Activated naive CD4-positive, alpha-beta T cell treated with anti-CD3 and anti-CD28 coated beads for 36 hours (primary cell): ENCODE measurements at regions not wholly inside any gene's neighbourhood (a gene's known extent, or its start where the extent isn't known, plus 50 kb on each side); places are given as distances from the start of the nearest gene placed in this dataset.
"Not testable (repeated sequence)": the region's sequence is repeated elsewhere in the genome, so short reads cannot be mapped to it uniquely, and the experiment has no call there.

Experiments used
- CTCF ChIA-PET: fragments of 350-600 bp; sonication (Branson Sonifier 250); formaldehyde crosslinking; loops from one replicate; lab custom pipeline; 2021; ENCODE audit warnings: antibody characterized with exemption; lab: Charles Lee
- DNase-seq: peaks from one replicate; pipeline ENCODE4 v3.0.0-alpha.2; 2020
- H3K27ac Mint-ChIP-seq: one replicate; pipeline ENCODE4 v1.8.0; 2021; ENCODE audit warnings: mild to moderate bottlenecking, mixed read lengths
- H3K27me3 Mint-ChIP-seq: one replicate; pipeline ENCODE4 v1.8.0; 2021; ENCODE audit warnings: low read depth, mixed read lengths
- H3K36me3 Mint-ChIP-seq: one replicate; pipeline ENCODE4 v1.8.0; 2021; ENCODE audit warnings: low read depth, mixed read lengths
- H3K4me1 Mint-ChIP-seq: one replicate; pipeline ENCODE4 v1.8.0; 2021; ENCODE audit warnings: low read depth, mixed read lengths
- H3K4me3 Mint-ChIP-seq: one replicate; pipeline ENCODE4 v1.8.0; 2021; ENCODE audit warnings: mild to moderate bottlenecking, moderate library complexity, mixed read lengths
- H3K9me3 Mint-ChIP-seq: one replicate; pipeline ENCODE4 v1.8.0; 2021; ENCODE audit warnings: mixed read lengths
- intact Hi-C: fragments of 100-400 bp; cut with micrococcal nuclease; formaldehyde crosslinking; loops from one replicate; pipeline ENCODE4 v1.15.1; 2023

DNA sequence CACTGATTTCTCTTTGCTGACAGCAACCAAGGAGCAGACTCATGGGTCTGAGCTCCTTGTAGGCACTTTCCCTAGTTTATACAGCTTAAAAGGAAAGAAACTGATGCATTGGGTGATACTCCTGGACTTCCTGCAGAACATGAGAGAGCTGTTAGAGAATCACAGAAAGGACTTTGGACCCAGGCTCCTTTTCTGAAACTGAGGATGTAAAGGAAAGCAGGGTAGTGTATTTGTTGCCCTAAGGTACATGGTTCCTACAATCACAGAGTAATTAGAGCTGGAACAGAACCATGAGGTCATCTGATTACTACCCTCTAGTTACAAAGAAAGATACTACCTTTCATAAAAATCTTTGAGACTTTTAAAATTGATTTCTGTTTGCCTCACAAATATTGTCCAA, 477.1 kb upstream of the SPTLC3 start:
- CTCF ChIA-PET, result no interaction called here
- Mint-ChIP-seq H3K36me3 (no peaks in the 10 kb centered on the region), H3K27ac (no peak overlapping the region), H3K9me3 (peaks cover 2% of the 10 kb centered on the region), H3K4me1 (no peaks in the 10 kb centered on the region), H3K4me3 (no peak overlapping the region), H3K27me3 (no peaks in the 10 kb centered on the region)
- no peak for DNase-seq
- intact Hi-C loops, result no loop called here

DNA sequence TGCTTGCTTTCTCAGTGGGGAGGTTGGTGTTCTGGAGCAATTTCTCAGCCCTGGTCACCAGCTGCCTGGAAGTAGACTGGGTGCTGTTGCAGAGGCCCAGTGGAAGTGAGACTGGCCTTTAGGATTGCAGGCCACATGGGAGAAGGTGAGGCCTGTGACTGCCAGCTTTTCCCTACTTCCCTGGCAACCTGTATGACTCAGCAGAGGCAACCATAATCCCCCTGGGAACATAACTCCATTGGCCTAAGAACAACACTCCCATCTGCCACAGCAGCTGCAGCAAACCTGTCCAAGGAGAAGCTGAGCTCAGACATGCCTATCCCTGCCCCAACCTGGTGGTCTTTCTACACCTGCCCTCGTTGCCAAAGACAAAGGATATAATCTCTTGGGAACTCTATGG, 473.5 kb upstream of the SPTLC3 start:
- no peak for DNase-seq
- CTCF ChIA-PET, result no interaction called here
- intact Hi-C loops, result no loop called here
- Mint-ChIP-seq H3K4me1 (no peaks in the 10 kb centered on the region), H3K4me3 (no peak overlapping the region), H3K9me3 (peaks cover 22% of the 10 kb centered on the region), H3K27ac (no peak overlapping the region), H3K27me3 (no peaks in the 10 kb centered on the region), H3K36me3 (no peaks in the 10 kb centered on the region)

DNA sequence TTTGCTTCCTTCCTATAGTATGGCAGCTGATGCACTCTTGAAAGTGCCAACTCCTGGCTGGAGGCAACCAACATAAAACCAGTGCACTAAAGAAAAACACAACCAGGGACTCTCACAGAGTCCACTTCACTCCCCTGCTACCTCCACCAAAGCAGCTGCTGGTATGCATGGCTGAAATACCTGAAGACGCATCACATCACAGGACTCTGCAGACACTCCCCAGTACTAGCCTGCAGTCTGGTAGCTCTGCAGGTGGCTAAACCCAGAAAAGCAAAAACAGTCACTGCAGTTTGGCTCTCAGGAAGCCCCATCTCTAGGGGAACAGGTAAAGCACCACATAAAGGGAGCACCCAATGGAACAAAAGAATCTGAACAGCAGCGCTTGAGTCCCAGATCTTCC, 473.0 kb upstream of the SPTLC3 start:
- H3K4me3 Mint-ChIP-seq, result no peak overlapping the region
- DNase-seq, result no peak
- no peaks in the 10 kb centered on the region for H3K36me3 Mint-ChIP-seq
- CTCF ChIA-PET, result no interaction called here
- no peaks in the 10 kb centered on the region for H3K4me1 Mint-ChIP-seq
- H3K27ac Mint-ChIP-seq, result no peak overlapping the region
- H3K9me3 Mint-ChIP-seq, result peaks cover 22% of the 10 kb centered on the region
- no peaks in the 10 kb centered on the region for H3K27me3 Mint-ChIP-seq
- intact Hi-C loops, result no loop called here

DNA sequence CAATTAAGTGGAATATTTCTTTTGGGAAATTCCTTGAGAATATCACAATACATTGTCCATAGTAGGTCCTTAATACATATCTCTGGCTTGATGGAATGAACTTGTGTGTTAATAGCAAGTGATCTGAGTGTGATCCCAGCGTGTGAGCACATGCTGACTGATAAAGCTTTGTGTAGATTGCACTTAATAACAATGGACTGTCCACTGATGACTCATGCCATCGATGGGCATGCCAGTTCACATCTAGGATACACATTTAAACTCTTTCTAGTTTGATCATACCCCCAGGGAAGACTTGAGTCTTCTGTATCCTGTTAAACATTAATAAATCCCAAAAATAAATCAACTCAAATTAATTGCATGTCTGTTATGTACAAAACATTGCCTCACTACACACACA, 454.3 kb upstream of the SPTLC3 start:
- no peaks in the 10 kb centered on the region for H3K9me3 Mint-ChIP-seq
- H3K36me3 Mint-ChIP-seq, result no peaks in the 10 kb centered on the region
- DNase-seq, result no peak
- intact Hi-C loops, result no loop called here
- CTCF ChIA-PET, result interaction anchor here (0.6 kb wide), 1 partner anchor 25 kb away, joined by 3 read pairs; no protein-coding TSS in a partner anchor
- no peak overlapping the region for H3K4me3 Mint-ChIP-seq
- no peak overlapping the region for H3K27ac Mint-ChIP-seq
- no peaks in the 10 kb centered on the region for H3K27me3 Mint-ChIP-seq
- no peaks in the 10 kb centered on the region for H3K4me1 Mint-ChIP-seq

DNA sequence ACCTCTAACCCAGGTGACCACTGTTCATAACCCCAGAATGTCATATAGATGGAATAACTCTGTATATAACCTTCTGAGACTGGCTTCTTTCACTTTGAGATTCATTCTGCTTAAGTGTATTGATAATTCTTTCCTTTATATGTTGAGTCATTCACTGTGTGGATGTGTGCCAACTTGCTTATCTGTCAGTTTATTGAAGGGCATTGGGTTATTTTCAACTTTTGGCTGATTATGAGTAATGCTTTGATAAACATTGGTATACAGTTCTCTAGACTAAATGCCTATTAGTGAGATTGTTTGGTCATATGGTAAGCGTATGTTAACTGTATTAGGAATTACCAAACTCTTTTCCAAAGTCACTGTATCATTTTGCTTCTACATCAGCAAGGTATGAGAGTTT, 453.4 kb upstream of the SPTLC3 start:
- no peaks in the 10 kb centered on the region for H3K36me3 Mint-ChIP-seq
- H3K27me3 Mint-ChIP-seq, result no peaks in the 10 kb centered on the region
- H3K4me3 Mint-ChIP-seq, result no peak overlapping the region

DNA sequence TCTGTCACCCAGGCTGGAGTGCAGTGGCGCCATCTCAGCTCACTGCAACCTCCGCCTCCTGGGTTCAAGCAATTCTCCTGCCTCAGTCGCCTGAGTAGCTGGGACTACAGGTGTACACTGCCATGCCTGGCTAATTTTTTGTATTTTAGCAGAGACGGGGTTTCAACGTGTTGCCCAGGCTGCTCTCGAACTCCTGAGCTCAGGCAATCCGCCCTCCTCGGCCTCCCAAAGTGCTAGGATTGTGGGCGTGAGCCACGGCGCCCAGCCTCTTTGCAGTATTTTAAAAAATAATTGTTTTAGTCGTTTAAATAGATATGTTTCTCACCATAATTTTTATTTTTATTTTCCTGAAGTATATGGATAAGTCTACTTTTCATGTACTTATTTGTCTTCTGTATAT, 452.9 kb upstream of the SPTLC3 start:
- intact Hi-C loops, H3K27me3 Mint-ChIP-seq, DNase-seq, CTCF ChIA-PET, H3K9me3 Mint-ChIP-seq, H3K4me1 Mint-ChIP-seq, H3K36me3 Mint-ChIP-seq, H3K27ac Mint-ChIP-seq, H3K4me3 Mint-ChIP-seq: not testable (repeated sequence)

More for the DNA sequence above, 453.4 kb upstream of the SPTLC3 start:
- H3K27ac Mint-ChIP-seq, result no peak overlapping the region
- H3K9me3 Mint-ChIP-seq, result no peaks in the 10 kb centered on the region
- no peak for DNase-seq
- H3K4me1 Mint-ChIP-seq, result no peaks in the 10 kb centered on the region
- CTCF ChIA-PET, result no interaction called here
- intact Hi-C loops, result no loop called here

DNA sequence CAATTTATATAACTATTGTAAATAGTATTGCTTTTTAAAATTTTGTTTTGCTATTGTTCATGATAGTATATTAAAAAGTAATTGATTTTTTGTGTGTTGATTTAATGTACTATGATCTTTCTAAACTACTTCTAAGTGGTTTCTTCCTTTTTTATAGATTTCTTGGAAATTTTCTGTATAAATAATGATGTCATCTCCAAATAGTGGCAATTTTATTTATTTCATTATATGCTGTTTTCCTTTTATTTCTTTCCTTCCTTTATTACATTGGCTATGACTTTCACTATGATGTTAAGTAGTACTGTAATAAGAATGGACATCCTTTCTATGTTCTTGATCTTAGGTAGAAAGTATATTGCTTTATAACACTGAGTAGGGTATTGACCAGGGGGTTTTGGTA, 451.5 kb upstream of the SPTLC3 start:
- Mint-ChIP-seq H3K36me3 (no peaks in the 10 kb centered on the region), H3K27ac (no peak overlapping the region), H3K4me3 (no peak overlapping the region), H3K4me1 (no peaks in the 10 kb centered on the region), H3K27me3 (no peaks in the 10 kb centered on the region), H3K9me3 (peaks cover 3% of the 10 kb centered on the region)
- DNase-seq, result no peak
- intact Hi-C loops, result no loop called here
- CTCF ChIA-PET, result no interaction called here

DNA sequence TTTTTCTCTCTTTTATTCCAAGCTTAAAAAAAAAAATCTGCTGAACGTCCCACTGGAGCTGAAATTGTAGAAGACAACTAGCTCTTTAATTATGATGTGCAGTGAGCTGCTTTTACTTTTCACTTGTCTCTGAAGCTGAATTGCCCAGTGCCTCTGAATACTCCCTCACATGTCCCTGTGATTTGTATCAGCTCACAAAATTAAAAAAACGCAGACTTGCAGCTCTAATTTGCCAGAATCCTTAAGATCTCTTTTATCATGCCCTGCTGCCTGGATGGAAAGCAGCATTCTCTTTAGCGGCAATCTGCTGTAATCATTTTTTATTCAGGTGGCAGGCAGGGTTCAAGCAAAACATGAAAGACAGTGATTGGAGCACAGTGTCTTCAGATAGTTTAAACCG, 443.8 kb upstream of the SPTLC3 start:
- Mint-ChIP-seq H3K4me1 (no peaks in the 10 kb centered on the region), H3K4me3 (no peak overlapping the region), H3K36me3 (no peaks in the 10 kb centered on the region), H3K9me3 (peaks cover 3% of the 10 kb centered on the region), H3K27ac (no peak overlapping the region), H3K27me3 (no peaks in the 10 kb centered on the region)
- intact Hi-C loops, result no loop called here
- DNase-seq, result no peak
- CTCF ChIA-PET, result no interaction called here

DNA sequence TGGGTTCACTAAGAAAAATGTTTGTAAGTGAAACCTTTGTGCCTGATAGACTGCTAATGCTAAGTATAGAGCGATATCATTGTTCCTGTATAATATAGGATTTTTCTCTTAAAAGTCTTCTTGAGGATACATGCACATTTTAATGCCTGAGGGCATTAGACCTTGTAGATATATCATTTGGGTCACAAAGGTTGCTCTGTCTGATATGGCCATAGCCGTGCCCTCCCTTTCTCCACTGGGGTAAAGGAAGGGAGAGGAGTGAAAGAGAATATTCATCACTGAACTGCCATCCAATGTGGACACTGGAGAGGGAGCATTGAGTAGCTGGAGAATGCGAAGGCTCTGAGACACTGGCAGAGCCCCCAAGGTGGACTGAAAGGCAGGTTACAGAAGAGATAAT, 442.2 kb upstream of the SPTLC3 start:
- DNase-seq, result no peak
- H3K36me3 Mint-ChIP-seq, result no peaks in the 10 kb centered on the region
- peaks cover 3% of the 10 kb centered on the region for H3K9me3 Mint-ChIP-seq
- H3K27me3 Mint-ChIP-seq, result no peaks in the 10 kb centered on the region
- H3K4me1 Mint-ChIP-seq, result no peaks in the 10 kb centered on the region
- H3K27ac Mint-ChIP-seq, result no peak overlapping the region
- intact Hi-C loops, result no loop called here
- H3K4me3 Mint-ChIP-seq, result no peak overlapping the region
- CTCF ChIA-PET, result no interaction called here

DNA sequence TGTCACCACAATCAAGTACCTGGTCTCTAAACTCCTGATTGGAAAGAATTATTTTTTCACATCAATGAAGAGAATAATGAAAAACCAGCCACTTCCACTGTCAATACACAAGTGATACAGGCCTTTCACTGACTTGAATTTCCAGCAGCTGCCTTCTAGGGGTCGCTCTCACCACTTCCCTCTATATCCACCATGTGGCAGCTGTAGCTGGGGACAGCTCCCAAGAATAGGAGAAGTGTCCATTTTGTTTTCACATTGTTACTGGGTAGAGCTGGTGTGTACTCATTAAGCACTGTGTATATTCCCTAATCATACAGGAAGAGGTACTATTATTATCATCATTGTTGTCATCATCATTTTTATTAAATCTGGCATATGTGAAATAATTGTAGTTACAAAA, 438.4 kb upstream of the SPTLC3 start:
- no peaks in the 10 kb centered on the region for H3K36me3 Mint-ChIP-seq
- no peak overlapping the region for H3K4me3 Mint-ChIP-seq
- no peaks in the 10 kb centered on the region for H3K4me1 Mint-ChIP-seq
- no peaks in the 10 kb centered on the region for H3K27me3 Mint-ChIP-seq
- intact Hi-C loops, result loop anchor here (10.0 kb wide), 1 partner anchor 534 kb away; no protein-coding TSS in a partner anchor
- no peaks in the 10 kb centered on the region for H3K9me3 Mint-ChIP-seq
- H3K27ac Mint-ChIP-seq, result no peak overlapping the region
- CTCF ChIA-PET, result no interaction called here
- DNase-seq, result peak; percentile 7

DNA sequence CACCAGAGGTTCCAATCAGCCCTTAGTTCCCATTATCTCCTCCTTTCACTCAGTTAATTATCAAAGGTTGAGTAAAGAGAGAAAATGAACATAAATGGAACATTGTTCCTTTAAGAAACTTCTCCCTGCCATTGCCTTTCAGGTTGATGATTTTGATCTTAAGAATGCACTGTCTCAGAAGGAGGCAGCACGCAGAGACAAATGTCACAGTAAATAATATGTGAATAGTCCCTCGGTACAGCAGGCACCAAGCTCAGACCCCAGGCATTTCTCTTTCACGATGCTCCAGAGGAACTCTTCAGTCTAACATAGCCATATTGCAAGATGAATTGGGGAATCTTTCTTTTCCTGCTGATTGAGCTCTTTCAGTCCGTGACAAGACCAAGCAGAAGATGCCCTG, 435.3 kb upstream of the SPTLC3 start:
- no peaks in the 10 kb centered on the region for H3K4me1 Mint-ChIP-seq
- no peak overlapping the region for H3K27ac Mint-ChIP-seq
- H3K27me3 Mint-ChIP-seq, result no peaks in the 10 kb centered on the region
- H3K4me3 Mint-ChIP-seq, result no peak overlapping the region
- intact Hi-C loops, result loop anchor here (10.0 kb wide), 1 partner anchor 531 kb away; no protein-coding TSS in a partner anchor
- no peaks in the 10 kb centered on the region for H3K9me3 Mint-ChIP-seq
- H3K36me3 Mint-ChIP-seq, result no peaks in the 10 kb centered on the region
- CTCF ChIA-PET, result no interaction called here
- no peak for DNase-seq

DNA sequence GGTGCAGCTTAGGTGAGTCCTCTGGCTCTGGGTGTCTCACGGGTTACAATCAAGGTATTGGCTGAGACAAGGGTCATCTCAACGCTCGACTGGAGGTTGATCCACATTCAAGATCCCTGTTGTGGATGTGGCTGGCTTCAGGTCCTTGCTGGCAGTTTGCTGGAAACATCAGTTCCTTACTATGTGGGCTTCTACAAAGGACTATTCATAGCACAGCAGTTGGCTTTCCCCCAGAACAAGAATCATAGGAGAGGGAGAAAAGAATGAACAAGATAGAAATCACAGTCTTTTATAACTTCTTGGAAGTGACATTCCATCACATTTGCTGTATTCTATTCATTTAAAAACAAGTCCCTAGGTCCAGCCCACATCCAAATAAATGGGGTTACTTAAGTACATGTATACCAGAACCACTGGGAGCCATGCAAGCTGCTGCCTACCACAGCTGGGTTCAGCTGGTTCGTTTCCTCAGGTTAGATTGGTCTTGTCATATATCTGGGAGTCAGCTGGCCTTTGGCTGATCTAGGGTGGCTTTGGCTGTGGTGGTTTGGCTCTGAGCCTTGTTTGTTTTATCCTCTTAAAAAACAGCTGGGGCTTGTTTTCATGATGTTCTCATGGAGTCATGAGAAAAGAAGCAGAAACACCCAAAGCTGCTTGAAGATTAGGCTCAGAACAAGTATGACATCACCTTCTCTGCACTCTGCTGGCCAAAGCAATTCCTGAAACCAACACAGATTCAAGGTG, 433.2 kb upstream of the SPTLC3 start:
- DNase-seq, result no peak
- no peaks in the 10 kb centered on the region for H3K27me3 Mint-ChIP-seq
- H3K27ac Mint-ChIP-seq, result no peak overlapping the region
- no peaks in the 10 kb centered on the region for H3K9me3 Mint-ChIP-seq
- intact Hi-C loops, result loop anchor here (10.0 kb wide), 1 partner anchor 529 kb away; no protein-coding TSS in a partner anchor
- H3K4me3 Mint-ChIP-seq, result no peak overlapping the region
- H3K36me3 Mint-ChIP-seq, result no peaks in the 10 kb centered on the region
- no peaks in the 10 kb centered on the region for H3K4me1 Mint-ChIP-seq
- CTCF ChIA-PET, result no interaction called here

DNA sequence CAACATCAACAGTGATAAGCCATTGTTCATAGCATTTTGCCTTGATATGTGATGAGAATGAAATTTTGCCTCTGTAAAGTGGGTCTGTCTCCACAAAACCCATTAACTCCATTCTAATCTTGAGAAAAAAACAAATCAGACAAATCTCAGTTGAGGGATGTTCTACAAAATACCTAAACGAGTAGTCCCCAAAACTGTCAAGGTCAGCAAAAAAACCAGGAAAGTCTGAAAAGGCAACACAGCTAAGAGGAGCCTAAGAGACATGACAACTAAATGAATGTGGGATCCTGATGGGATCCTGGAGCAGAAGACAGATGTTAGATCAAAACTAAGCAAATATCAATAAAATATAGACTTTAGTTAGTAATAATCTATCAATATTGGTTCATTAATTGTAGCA, 431.6 kb upstream of the SPTLC3 start:
- Mint-ChIP-seq H3K36me3 (no peaks in the 10 kb centered on the region), H3K27ac (no peak overlapping the region), H3K4me3 (no peak overlapping the region), H3K9me3 (peaks cover 3% of the 10 kb centered on the region), H3K4me1 (no peaks in the 10 kb centered on the region), H3K27me3 (no peaks in the 10 kb centered on the region)
- CTCF ChIA-PET, result no interaction called here
- no peak for DNase-seq
- intact Hi-C loops, result loop anchor here (10.0 kb wide), 1 partner anchor 528 kb away; no protein-coding TSS in a partner anchor
